Endothelial cell of umbilical vein (primary cell): ENCODE measurements at regions not wholly inside any gene's neighbourhood (a gene's known extent, or its start where the extent isn't known, plus 50 kb on each side); places are given as distances from the start of the nearest gene placed in this dataset.

Source experiments
- CTCF ChIP-seq, 2 donors: IDR thresholded peaks; 1 replicate in 1 of 2; 2 replicates in 1 of 2; pipeline ENCODE4 v1.5.1; 2011; ENCODE audit warnings: low read length in 2 of 2, mild to moderate bottlenecking in 2 of 2, moderate library complexity in 2 of 2, control low read depth in 1 of 2, inconsistent platforms in 1 of 2, low read depth in 1 of 2; ENCODE audit not compliant: insufficient read depth in 1 of 2; ENCODE audit errors: extremely low read depth in 1 of 2
- EZH2 ChIP-seq: IDR thresholded peaks from 2 replicates; pipeline ENCODE4 v1.6.1; 2012; ENCODE audit warnings: borderline replicate concordance, low read depth, mild to moderate bottlenecking, moderate library complexity, low read length, inconsistent platforms; ENCODE audit not compliant: severe bottlenecking
- POLR2A ChIP-seq: IDR thresholded peaks from 2 replicates; pipeline ENCODE4 v1.6.1; 2012; ENCODE audit warnings: low read depth, mild to moderate bottlenecking, control low read depth, low read length
- POLR2AphosphoS5 ChIP-seq: IDR thresholded peaks from 2 replicates; pipeline ENCODE4 v1.6.1; 2012; ENCODE audit warnings: low read depth, mild to moderate bottlenecking, control low read depth, low read length, moderate library complexity; ENCODE audit not compliant: insufficient read depth

- TF ChIP-seq CTCF (IDR thresholded peaks at IDR 0.05; ENCODE audit: extremely low read depth in 1 of 2, insufficient read depth in 1 of 2, low read depth in 1 of 2, low read length in 2 of 2) (no peak), EZH2 (no peak), POLR2AphosphoS5 (no peak), POLR2A (no peak)
These were observed 361.6 kb downstream of the GPM6A start for GRCh38 chr4:175450446-175450845.
